Vagina (tissue), 2 donors: ENCODE measurements at regions not wholly inside any gene's neighbourhood (a gene's known extent, or its start where the extent isn't known, plus 50 kb on each side); places are given as distances from the start of the nearest gene placed in this dataset.
A peak's percentile ranks its signal among the peaks of the same experiment; 100 is the strongest.

Source experiments
- DNase-seq, 2 donors: peaks; one replicate each; pipeline ENCODE4 v3.0.0-alpha.2; 2017; ENCODE audit errors: extremely low spot score in 2 of 2
- H3K27ac ChIP-seq: fragments of 200-600 bp; sonication (generic); one replicate; pipeline ENCODE4 v1.5.1; 2019
- H3K27me3 ChIP-seq: fragments of 200-600 bp; sonication (generic); one replicate; pipeline ENCODE4 v1.5.1; 2019
- H3K36me3 ChIP-seq, 2 donors: fragments of 200-600 bp; sonication (generic); one replicate each; pipeline ENCODE4 v1.5.1; 2017 to 2019
- H3K4me1 ChIP-seq: fragments of 200-600 bp; sonication (generic); one replicate; pipeline ENCODE4 v1.5.1; 2019
- H3K4me3 ChIP-seq, 2 donors: fragments of 200-600 bp; sonication (generic); 1 replicate in 1 of 2; 2 replicates in 1 of 2; pipeline ENCODE4 v1.5.1; 2016 to 2019
- H3K9me3 ChIP-seq: fragments of 200-600 bp; sonication (generic); one replicate; pipeline ENCODE4 v1.5.1; 2019
- CTCF ChIP-seq, 3 experiments: fragments of 450-650 bp in 2 of 3; fragments of 200-600 bp in 1 of 3; sonication (generic) in 1 of 3; IDR thresholded peaks; one replicate each; pipeline ENCODE4 v1.5.1; 2017 to 2019; ENCODE audit warnings: antibody characterized with exemption in 3 of 3, mild to moderate bottlenecking in 2 of 3, moderate library complexity in 2 of 3
- POLR2A ChIP-seq, 2 donors: fragments of 450-650 bp; IDR thresholded peaks; one replicate each; pipeline ENCODE4 v1.6.1; 2017; ENCODE audit warnings: antibody characterized with exemption in 2 of 2, mild to moderate bottlenecking in 2 of 2, moderate library complexity in 2 of 2
- POLR2AphosphoS5 ChIP-seq, 2 donors: sonication (generic); formaldehyde crosslinking; IDR thresholded peaks; one replicate each; pipeline ENCODE4 v1.9.0; 2017; ENCODE audit warnings: antibody characterized with exemption in 2 of 2, mild to moderate bottlenecking in 2 of 2, low read depth in 1 of 2; ENCODE audit not compliant: insufficient read depth in 1 of 2
- intact Hi-C: fragments of 100-400 bp; cut with DNase I; formaldehyde crosslinking; loops from one replicate; pipeline ENCODE4 v1.15.1; 2023

GRCh38 chr2:65658881-65659280 is 226.5 kb upstream of the SPRED2 start:
- Histone ChIP-seq H3K4me1 (peaks cover 25% of the 10 kb centered on the region), H3K36me3 (no peaks in the 10 kb centered on the region), H3K9me3 (no peaks in the 10 kb centered on the region), H3K4me3 (no peak overlapping the region), H3K27me3 (no peaks in the 10 kb centered on the region), H3K27ac (no peak overlapping the region)
- no peak for TF ChIP-seq POLR2AphosphoS5 (IDR thresholded peaks at IDR 0.05; ENCODE audit: insufficient read depth in 1 of 2, low read depth in 1 of 2)
- intact Hi-C loops: no loop called here
- no peak for DNase-seq

DNA sequence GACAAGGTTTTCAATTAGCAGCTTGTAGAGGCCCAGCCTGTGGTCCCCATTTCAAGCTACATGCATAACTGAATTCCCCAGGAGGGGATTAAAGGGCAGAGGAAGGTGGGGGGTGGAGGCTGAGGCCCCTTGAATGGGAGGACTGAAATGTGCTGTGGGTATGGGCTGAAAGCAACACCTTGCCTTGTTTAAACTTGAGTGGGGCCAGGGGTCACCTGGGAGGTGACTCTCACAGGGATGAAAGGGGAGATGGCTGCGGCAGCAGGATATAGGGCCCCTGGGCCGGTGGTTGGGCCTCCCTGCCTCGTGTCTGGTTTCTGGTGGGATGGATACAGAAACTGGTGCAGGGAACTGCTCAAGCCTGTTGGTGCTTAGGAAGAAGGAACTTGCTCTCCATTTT is 225.9 kb upstream of the SPRED2 start:
- TF ChIP-seq POLR2AphosphoS5 (IDR thresholded peaks at IDR 0.05; ENCODE audit: insufficient read depth in 1 of 2, low read depth in 1 of 2) (no peak), POLR2A (IDR thresholded peaks at IDR 0.05) (no peak), CTCF (IDR thresholded peaks at IDR 0.05) (no peak)
- Histone ChIP-seq H3K9me3 (no peaks in the 10 kb centered on the region), H3K4me1 (peaks cover 22% of the 10 kb centered on the region), H3K27me3 (no peaks in the 10 kb centered on the region), H3K27ac (no peak overlapping the region), H3K4me3 (no peak overlapping the region), H3K36me3 (no peaks in the 10 kb centered on the region)
- intact Hi-C loops: no loop called here
- DNase-seq: no peak

GRCh38 chr2:65656160-65656718 is 223.8 kb upstream of the SPRED2 start:
- no peak for TF ChIP-seq POLR2AphosphoS5 (IDR thresholded peaks at IDR 0.05; ENCODE audit: insufficient read depth in 1 of 2, low read depth in 1 of 2)
- no peak for TF ChIP-seq POLR2A (IDR thresholded peaks at IDR 0.05)
- TF ChIP-seq CTCF (IDR thresholded peaks at IDR 0.05): no peak
- Histone ChIP-seq H3K4me1 (peaks cover 3% of the 10 kb centered on the region), H3K27me3 (no peaks in the 10 kb centered on the region), H3K9me3 (no peaks in the 10 kb centered on the region), H3K4me3 (no peak overlapping the region), H3K27ac (no peak overlapping the region), H3K36me3 (no peaks in the 10 kb centered on the region)
- intact Hi-C loops: no loop called here
- peak in 1 of 2 donors; percentile 40 for DNase-seq

GRCh38 chr2:65655000-65655399 is 222.6 kb upstream of the SPRED2 start:
- DNase-seq: peak in 1 of 2 donors; percentile 74
- Histone ChIP-seq H3K36me3 (no peaks in the 10 kb centered on the region), H3K27ac (no peak overlapping the region), H3K4me1 (no peaks in the 10 kb centered on the region), H3K9me3 (no peaks in the 10 kb centered on the region), H3K4me3 (no peak overlapping the region), H3K27me3 (no peaks in the 10 kb centered on the region)
- TF ChIP-seq CTCF (IDR thresholded peaks at IDR 0.05) (no peak), POLR2A (IDR thresholded peaks at IDR 0.05) (no peak), POLR2AphosphoS5 (IDR thresholded peaks at IDR 0.05; ENCODE audit: insufficient read depth in 1 of 2, low read depth in 1 of 2) (no peak)
- intact Hi-C loops: no loop called here

DNA sequence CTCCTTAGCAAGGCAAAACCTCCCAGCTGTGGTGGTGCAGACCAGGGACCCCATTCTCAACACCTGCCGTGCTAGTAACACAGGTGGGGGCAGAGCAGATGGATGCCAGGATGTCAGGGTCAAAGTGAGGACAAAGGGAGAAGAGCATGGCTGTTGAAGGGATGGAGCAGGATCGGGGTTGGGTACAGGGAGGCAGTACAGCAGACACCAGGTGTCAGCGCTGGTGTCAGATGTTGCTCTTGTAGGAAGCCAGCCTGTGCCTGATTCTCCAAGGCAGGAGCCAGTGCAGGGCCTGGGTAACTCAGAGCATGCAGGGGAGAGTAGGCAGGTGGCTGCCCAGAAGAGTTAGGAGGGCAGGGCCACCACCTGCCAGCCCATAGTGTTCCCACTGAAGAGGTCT is 222.1 kb upstream of the SPRED2 start:
- intact Hi-C loops: no loop called here
- no peaks in the 10 kb centered on the region for H3K9me3 ChIP-seq
- no peak overlapping the region for H3K27ac ChIP-seq
- TF ChIP-seq CTCF (IDR thresholded peaks at IDR 0.05) (no peak), POLR2A (IDR thresholded peaks at IDR 0.05) (no peak), POLR2AphosphoS5 (IDR thresholded peaks at IDR 0.05; ENCODE audit: insufficient read depth in 1 of 2, low read depth in 1 of 2) (no peak)
- no peaks in the 10 kb centered on the region for H3K4me1 ChIP-seq
- H3K4me3 ChIP-seq: no peak overlapping the region
- peak in 1 of 2 donors; percentile 67 for DNase-seq
- H3K27me3 ChIP-seq: no peaks in the 10 kb centered on the region
- H3K36me3 ChIP-seq: no peaks in the 10 kb centered on the region
